Gastroesophageal sphincter (tissue), 3 donors: ENCODE measurements at regions not wholly inside any gene's neighbourhood (a gene's known extent, or its start where the extent isn't known, plus 50 kb on each side); places are given as distances from the start of the nearest gene placed in this dataset.

Source experiments
- POLR2A ChIP-seq, 2 donors: fragments of 450-650 bp; IDR thresholded peaks; one replicate each; pipeline ENCODE4 v1.6.1; 2017; ENCODE audit warnings: antibody characterized with exemption in 2 of 2, mild to moderate bottlenecking in 2 of 2, moderate library complexity in 1 of 2
- POLR2AphosphoS5 ChIP-seq: sonication (generic); formaldehyde crosslinking; IDR thresholded peaks from one replicate; pipeline ENCODE4 v1.6.1; 2017; ENCODE audit warnings: antibody characterized with exemption
- TF ChIP-seq, protein P1 (sequence below), 4 experiments: fragments of 200-600 bp in 2 of 4; fragments of 450-650 bp in 2 of 4; sonication (generic) in 1 of 4; IDR thresholded peaks; one replicate each; pipeline ENCODE4 v1.5.1; 2017 to 2019; ENCODE audit warnings: antibody characterized with exemption in 4 of 4, mild to moderate bottlenecking in 2 of 4, moderate library complexity in 2 of 4

DNA sequence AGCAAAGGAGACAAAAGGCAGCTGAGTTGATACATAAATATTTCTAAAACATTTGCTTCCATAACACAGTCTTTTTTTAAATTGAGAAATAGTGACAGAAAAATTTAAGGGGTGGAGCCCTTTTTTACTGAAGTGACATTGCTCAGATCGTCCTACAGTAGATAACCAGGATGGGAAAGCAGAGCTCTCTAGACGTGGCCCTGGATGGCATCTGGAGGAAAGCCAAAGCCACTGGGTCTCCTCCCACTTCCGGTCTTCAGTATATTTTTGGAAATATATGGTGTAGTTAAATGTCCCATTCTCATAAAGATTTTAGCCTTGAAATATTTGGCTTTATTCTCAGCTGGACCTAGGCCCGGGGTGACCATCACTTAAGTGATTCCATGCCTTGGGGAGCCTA lies 326.1 kb downstream of the ZNF621 start:
- TF ChIP-seq POLR2AphosphoS5, result no peak
- TF ChIP-seq, protein P1, sequence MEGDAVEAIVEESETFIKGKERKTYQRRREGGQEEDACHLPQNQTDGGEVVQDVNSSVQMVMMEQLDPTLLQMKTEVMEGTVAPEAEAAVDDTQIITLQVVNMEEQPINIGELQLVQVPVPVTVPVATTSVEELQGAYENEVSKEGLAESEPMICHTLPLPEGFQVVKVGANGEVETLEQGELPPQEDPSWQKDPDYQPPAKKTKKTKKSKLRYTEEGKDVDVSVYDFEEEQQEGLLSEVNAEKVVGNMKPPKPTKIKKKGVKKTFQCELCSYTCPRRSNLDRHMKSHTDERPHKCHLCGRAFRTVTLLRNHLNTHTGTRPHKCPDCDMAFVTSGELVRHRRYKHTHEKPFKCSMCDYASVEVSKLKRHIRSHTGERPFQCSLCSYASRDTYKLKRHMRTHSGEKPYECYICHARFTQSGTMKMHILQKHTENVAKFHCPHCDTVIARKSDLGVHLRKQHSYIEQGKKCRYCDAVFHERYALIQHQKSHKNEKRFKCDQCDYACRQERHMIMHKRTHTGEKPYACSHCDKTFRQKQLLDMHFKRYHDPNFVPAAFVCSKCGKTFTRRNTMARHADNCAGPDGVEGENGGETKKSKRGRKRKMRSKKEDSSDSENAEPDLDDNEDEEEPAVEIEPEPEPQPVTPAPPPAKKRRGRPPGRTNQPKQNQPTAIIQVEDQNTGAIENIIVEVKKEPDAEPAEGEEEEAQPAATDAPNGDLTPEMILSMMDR (IDR thresholded peaks at IDR 0.05), result no peak
- no peak for TF ChIP-seq POLR2A (IDR thresholded peaks at IDR 0.05)
